ENCODE measurements at regions not wholly inside any gene's neighbourhood (a gene's known extent, or its start where the extent isn't known, plus 50 kb on each side); places are given as distances from the start of the nearest gene placed in this dataset.

GRCh38 chr9:1179366-1179765, 129.2 kb downstream of the DMRT2 start:
- TF ChIP-seq CTCF (IDR thresholded peaks at IDR 0.05) (no peak), POLR2A (IDR thresholded peaks at IDR 0.05) (no peak)

Measured in Peyer's patch (tissue), 4 donors.